ENCODE measurements at regions not wholly inside any gene's neighbourhood (a gene's known extent, or its start where the extent isn't known, plus 50 kb on each side); places are given as distances from the start of the nearest gene placed in this dataset.

- DNase-seq (ENCODE audit: extremely low spot score, insufficient read length, low read depth) (no peak), FAIRE-seq (no peak)
Observed at GRCh38 chr7:33748793-33749192, 156.5 kb upstream of the BMPER start.

DNA sequence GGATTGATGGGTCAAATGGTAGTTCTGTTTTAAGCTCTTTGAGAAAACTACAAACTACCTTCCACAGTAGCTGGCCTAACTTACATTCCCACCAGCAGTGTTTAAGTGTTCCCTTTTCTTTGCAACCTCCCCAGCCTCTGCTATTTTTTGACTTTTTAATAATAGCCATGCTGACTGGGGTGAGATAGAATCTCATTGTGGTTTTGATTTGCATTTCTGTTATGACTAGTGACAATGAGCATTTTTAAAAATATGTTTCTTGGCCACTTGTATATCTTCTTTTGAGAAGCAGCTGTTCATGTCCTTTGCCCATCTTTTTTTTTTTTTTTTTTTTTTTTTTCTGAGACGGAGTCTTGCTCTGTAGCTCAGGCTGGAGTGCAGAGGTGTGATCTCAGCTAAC, 155.2 kb upstream of the BMPER start:
- no peak for FAIRE-seq
- no peak for DNase-seq (ENCODE audit: extremely low spot score, insufficient read length, low read depth)

- DNase-seq (ENCODE audit: extremely low spot score, insufficient read length, low read depth): no peak
- no peak for FAIRE-seq
Observed at GRCh38 chr7:33751443-33751842, 153.9 kb upstream of the BMPER start.

GRCh38 chr7:33753881-33754525, 151.3 kb upstream of the BMPER start:
- no peak for FAIRE-seq
- no peak for DNase-seq (ENCODE audit: extremely low spot score, insufficient read length, low read depth)

- no peak for FAIRE-seq
- no peak for DNase-seq (ENCODE audit: extremely low spot score, insufficient read length, low read depth)
Observed at GRCh38 chr7:33754933-33755928, 150.1 kb upstream of the BMPER start.

DNA sequence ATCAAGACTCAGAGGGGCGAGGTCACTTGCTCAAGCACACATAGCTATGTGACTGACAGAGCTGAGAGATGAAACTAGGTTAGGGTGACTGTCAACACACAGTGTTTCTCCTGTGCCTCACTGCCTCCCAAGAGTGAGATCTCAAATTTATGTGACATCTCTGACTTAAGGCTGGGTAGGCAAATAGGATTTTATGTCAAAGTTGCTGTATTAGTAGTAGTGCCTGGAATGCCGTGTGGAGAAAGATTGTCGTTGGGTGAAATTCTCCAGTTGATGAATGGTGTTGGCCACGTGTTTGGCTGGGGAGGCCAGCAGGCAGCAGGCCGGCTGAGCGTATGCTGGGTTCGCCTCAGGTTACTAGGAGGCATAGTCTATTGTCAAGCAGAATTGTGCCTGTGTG, 148.3 kb upstream of the BMPER start:
- FAIRE-seq (no peak), DNase-seq (ENCODE audit: extremely low spot score, insufficient read length, low read depth) (no peak)

DNA sequence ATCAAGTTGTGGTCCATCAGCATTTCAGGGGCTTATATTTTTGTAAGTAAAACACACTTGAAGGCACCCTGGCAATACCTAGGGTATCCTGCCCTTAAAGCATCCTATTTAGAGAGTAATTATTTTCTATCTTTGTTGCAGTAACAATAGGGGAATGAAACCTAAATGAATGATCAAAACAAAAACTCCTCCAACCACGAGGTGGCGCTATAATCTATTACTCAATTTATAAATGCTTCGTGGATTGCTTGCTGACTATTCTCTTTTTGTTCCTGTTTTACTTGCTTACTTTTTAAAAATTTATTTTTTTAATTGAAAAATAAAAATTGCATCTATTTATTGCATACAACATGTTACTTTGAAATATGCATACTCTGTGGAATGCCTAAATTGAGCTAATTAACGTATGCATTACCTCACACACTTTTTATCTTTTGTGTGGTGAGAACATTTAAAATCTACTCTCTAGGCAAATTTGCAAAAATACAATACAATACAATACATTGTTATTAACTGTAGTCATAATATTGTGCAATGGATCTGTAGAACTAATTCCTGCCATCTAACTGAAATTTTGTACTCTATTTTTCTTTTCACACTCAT, 147.7 kb upstream of the BMPER start:
- DNase-seq (ENCODE audit: extremely low spot score, insufficient read length, low read depth) (no peak), FAIRE-seq (peak; percentile 41)

DNA sequence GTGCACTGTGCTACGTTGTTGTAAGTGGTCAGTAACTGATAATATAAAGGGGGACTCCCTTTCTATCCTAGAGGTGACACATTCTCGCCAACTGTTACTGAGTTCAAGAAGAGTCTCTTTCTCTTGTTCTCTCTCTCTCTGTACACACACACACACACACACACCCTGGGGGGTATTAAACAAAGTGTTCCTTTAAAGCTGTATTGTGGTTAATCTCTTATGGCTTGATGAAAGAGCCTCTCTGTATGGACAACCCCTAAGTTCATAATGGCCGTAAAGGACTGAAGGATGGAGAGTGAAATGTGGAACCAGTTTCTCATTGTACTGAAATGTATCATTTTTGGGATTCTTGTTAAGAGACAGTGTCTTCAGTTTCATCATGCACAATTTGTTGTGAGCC, 145.2 kb upstream of the BMPER start:
- FAIRE-seq (no peak), DNase-seq (ENCODE audit: extremely low spot score, insufficient read length, low read depth) (no peak)

GRCh38 chr7:33760834-33761233, 144.5 kb upstream of the BMPER start:
- DNase-seq (ENCODE audit: extremely low spot score, insufficient read length, low read depth): no peak
- no peak for FAIRE-seq

DNA sequence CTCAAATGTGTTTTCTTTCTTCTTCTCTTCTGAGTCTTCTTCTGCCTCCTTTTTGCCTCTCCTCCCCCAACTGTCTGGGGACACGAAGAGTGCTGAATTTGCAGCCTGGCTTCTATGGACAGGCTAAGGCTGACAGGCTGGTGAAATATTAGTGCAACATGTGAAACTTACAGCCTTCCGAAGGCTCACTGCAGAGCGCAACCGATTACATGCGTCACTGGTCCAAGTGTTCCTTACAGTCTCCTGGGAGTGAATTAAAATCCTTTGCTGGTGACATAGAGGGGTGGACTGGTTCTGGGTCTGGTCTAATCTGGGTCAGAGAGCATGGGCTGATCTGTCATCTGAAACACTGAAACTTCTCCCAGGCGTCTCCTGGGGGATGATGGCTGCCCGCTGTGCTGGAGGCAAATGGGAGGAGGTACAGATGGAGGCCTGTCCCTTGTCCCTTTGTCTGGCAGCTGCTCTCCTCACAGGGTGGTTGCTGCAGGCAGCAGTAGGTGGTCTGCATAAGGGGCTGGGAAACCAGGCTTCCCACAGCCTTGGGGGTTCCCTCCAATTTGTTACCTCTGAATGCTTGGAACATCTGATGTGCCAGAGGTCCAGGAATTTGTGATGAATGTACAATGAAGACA, 143.8 kb upstream of the BMPER start:
- no peak for DNase-seq (ENCODE audit: extremely low spot score, insufficient read length, low read depth)
- no peak for FAIRE-seq

DNA sequence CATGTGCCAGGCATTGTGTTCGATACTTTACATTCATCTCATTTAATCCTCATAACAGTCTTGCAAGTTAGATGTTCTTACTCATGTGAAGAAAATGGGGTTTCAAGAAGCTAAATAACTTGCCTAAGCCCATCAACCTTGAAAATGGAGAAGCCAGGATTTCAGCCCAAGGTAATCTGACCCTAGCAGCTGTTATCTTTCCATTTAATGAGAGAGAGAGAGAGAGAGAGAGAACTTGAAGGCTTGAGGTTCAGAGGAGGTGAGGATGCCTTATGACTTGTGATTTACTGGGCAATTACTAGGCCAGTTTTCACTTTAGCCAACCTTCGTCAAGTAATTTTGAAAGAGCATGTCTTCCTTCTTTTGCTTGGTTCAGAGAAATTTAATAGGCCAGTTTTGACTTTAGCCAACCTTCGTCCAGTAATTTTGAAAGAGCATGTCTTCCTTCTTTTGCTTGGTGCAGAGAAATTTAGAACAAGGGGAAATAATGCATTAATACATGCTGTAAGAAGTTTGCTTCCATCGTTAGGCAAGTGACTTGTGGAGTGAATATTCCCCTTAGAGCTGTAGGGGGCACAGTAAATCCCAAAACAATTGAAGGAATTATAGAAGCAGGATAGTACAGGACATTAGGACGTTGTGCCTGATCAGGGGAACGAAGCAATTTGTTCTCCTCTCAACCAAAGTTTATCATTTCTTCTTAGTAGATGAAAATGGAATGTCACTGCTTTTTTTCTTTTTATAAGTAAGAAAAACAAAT, 143.0 kb upstream of the BMPER start:
- FAIRE-seq (no peak), DNase-seq (ENCODE audit: extremely low spot score, insufficient read length, low read depth) (no peak)

GRCh38 chr7:33762911-33763306, 142.4 kb upstream of the BMPER start:
- no peak for DNase-seq (ENCODE audit: extremely low spot score, insufficient read length, low read depth)
- FAIRE-seq: no peak

DNA sequence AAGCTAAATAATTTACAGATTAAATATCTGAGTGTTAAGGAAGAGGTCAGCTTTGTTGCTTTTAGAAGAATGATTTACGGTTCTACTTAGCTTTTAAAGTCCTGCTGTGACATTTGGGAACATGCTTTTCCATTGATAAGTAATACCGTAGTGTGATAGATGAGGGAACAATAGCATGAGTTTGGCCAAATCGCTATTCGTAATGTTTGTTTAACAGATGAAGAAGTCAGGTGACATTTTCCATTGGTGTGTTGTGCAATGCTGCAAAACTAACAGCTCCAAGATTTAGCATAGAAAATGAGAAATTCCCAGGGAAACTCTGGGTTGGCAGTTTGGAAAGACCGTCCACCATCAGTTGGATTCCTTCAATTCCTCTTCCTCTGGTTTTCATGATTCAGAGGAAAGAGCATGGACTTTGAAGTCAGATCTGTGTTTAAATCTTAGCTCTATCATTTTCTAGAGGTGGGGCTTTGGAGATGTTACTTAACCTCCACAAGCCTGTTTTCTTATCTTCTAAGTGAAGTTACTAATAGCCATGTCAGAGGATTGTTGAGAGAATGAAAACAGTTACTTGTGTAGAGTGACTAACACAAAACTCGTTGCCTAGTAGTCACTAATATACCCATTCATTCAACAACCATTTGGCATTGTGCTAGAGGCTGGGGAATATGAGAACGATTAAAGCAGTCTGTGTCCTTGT, 140.4 kb upstream of the BMPER start:
- DNase-seq (ENCODE audit: extremely low spot score, insufficient read length, low read depth): no peak
- FAIRE-seq: no peak

DNA sequence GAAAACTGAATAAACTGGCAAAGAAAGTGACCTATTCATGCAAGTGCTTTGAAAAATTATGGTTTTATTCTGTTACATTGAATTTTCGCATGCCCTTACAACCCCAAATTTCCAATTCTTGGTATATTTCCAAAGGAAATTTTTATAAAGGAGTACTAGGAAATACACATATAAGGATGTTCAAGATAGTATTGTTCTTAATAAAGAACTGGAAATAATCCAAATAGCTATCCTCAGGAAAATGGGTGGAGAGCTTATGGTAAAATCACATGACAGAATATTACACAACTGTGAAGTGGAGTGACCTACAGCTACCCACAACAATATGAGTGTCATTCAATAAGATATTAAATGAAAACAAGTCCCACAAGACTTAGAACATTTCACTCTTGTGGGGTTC, 138.9 kb upstream of the BMPER start:
- FAIRE-seq: no peak
- DNase-seq (ENCODE audit: extremely low spot score, insufficient read length, low read depth): no peak

GRCh38 chr7:33769930-33770329, 135.4 kb upstream of the BMPER start:
- FAIRE-seq (no peak), DNase-seq (ENCODE audit: extremely low spot score, insufficient read length, low read depth) (no peak)

GRCh38 chr7:33770576-33770975, 134.8 kb upstream of the BMPER start:
- DNase-seq (ENCODE audit: extremely low spot score, insufficient read length, low read depth) (no peak), FAIRE-seq (no peak)

GRCh38 chr7:33771422-33771821, 133.9 kb upstream of the BMPER start:
- FAIRE-seq (no peak), DNase-seq (ENCODE audit: extremely low spot score, insufficient read length, low read depth) (no peak)

DNA sequence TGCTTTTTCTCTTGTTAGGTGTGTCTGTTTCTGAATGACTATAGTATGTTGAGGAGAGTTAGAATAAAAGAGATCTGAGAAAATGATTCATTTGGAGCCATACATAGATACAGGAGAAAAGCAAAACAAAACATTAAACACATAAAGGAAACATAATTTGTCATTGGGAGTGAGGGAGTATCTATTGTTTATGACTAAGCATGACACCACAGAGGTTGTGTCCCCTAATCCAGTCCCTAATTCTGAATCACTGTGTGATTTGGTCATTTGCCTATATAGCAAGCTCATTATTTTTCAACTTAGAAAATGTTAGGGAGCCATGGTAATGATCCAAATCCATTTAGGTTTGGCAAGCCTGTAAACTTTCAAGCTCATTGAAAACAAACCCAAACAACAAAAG, 132.3 kb upstream of the BMPER start:
- no peak for DNase-seq (ENCODE audit: extremely low spot score, insufficient read length, low read depth)

DNA sequence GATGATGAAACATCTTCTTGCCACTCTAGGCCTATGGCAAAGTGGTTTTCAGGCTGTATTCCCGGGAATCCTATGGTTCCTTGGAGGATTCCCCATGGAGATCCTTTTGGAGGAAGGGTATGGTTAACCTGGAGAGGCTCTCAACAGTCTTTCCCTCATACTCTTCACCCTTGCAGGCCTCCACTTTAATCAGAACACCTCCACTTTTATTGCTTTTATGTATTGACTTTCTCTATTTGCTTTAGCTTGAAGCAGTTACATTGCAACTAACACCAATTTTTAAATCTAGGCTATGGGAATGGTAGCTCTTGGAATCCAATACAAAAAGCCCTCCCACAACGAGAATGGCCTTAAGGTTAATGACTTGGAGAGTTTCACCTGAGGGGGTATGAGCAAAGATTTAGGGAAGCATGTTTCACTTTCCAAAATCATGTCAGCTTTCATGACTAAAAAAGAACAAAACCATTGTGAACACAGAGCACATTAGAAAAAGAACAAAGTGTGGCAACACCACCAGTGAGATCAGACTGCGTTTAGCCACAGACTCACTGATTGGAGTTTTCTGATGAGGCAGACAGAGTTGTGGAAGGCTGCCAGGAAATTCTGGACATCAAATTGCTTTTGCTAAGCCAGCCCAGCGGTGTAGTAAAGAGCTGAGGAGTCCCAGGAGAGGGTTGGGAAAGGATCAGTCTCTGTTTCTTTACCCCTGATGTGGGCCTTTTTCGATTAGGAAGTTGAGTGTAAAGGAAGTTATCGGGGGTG, 130.4 kb upstream of the BMPER start:
- DNase-seq (ENCODE audit: extremely low spot score, insufficient read length, low read depth): no peak
- FAIRE-seq: no peak

More for the DNA sequence above, 132.3 kb upstream of the BMPER start:
- no peak for FAIRE-seq

All from GM18507 (cell line).